SK-N-SH (cell line): ENCODE measurements at regions not wholly inside any gene's neighbourhood (a gene's known extent, or its start where the extent isn't known, plus 50 kb on each side); places are given as distances from the start of the nearest gene placed in this dataset.

Source experiments
- CTCF ChIA-PET: fragments of 300-600, 350-600 bp; formaldehyde crosslinking; extraction: SDS; loops from one replicate; lab custom pipeline; 2021; lab: Yijun Ruan, JAX
- POLR2A ChIA-PET: fragments of 350-600 bp; sonication (Branson Sonifier 250); formaldehyde crosslinking; extraction: SDS; loops from one replicate; lab custom pipeline; 2020; ENCODE audit warnings: antibody characterized with exemption, inconsistent platforms; lab: Yijun Ruan, JAX
- DNase-seq: peaks from one replicate; pipeline ENCODE4 v3.0.0; 2012
- H2AFZ ChIP-seq: fragments of 200-600 bp; sonication (generic); 2 replicates; pipeline ENCODE4 v1.8.1; 2016; ENCODE audit warnings: antibody characterized with exemption, mild to moderate bottlenecking, low read depth
- H3F3A ChIP-seq: fragments of 200-600 bp; sonication (generic); replicated peaks from 2 replicates; pipeline ENCODE3; 2016; ENCODE audit warnings: antibody characterized with exemption, mild to moderate bottlenecking; ENCODE audit not compliant: insufficient read depth
- H3K27ac ChIP-seq, 2 experiments: fragments of 200-500 bp in 1 of 2; fragments of 200-600 bp in 1 of 2; sonication (Bioruptor generic) in 1 of 2; sonication (generic), shearing (Covaris generic) in 1 of 2; 2 replicates each; pipeline versions ENCODE4 v1.5.1 to v1.6.1; 2014 to 2016; ENCODE audit warnings: low read depth in 2 of 2, inconsistent platforms in 1 of 2, low read length in 1 of 2, mild to moderate bottlenecking in 1 of 2, mixed read lengths in 1 of 2
- H3K27me3 ChIP-seq: fragments of 200-600 bp; sonication (generic), shearing (Covaris generic); 2 replicates; pipeline ENCODE4 v1.6.1; 2016; ENCODE audit warnings: mixed run types; ENCODE audit not compliant: insufficient read depth
- H3K36me3 ChIP-seq, 2 experiments: fragments of 200-500 bp in 1 of 2; fragments of 200-600 bp in 1 of 2; sonication (Bioruptor generic) in 1 of 2; sonication (generic) in 1 of 2; replicated peaks in 1 of 2; 2 replicates each; pipeline versions ENCODE3 to v1.5.1; 2014 to 2016; ENCODE audit warnings: low read length in 1 of 2, mild to moderate bottlenecking in 1 of 2; ENCODE audit not compliant: insufficient read depth in 2 of 2, control insufficient read depth in 1 of 2
- H3K4me1 ChIP-seq, 2 experiments: fragments of 200-500 bp in 1 of 2; fragments of 200-600 bp in 1 of 2; sonication (Bioruptor generic) in 1 of 2; sonication (generic), shearing (Covaris generic) in 1 of 2; 2 replicates each; pipeline versions ENCODE4 v1.5.1 to v1.6.1; 2014 to 2016; ENCODE audit warnings: low read depth in 1 of 2, low read length in 1 of 2, mixed run types in 1 of 2; ENCODE audit not compliant: insufficient read depth in 2 of 2, control insufficient read depth in 1 of 2
- H3K4me2 ChIP-seq: fragments of 200-600 bp; sonication (generic), shearing (Covaris generic); 2 replicates; pipeline ENCODE4 v1.6.1; 2017; ENCODE audit warnings: mixed run types
- H3K4me3 ChIP-seq, 2 experiments: fragments of 200-500 bp in 1 of 2; fragments of 200-600 bp in 1 of 2; sonication (Bioruptor generic) in 1 of 2; sonication (generic), shearing (Covaris generic) in 1 of 2; 2 replicates each; pipeline versions ENCODE4 v1.5.1 to v1.8.1; 2014 to 2016; ENCODE audit warnings: low read depth in 2 of 2, inconsistent platforms in 1 of 2, low read length in 1 of 2, mild to moderate bottlenecking in 1 of 2, mixed read lengths in 1 of 2, moderate library complexity in 1 of 2
- H3K79me2 ChIP-seq: fragments of 200-600 bp; sonication (generic); 2 replicates; pipeline ENCODE4 v1.8.1; 2017; ENCODE audit warnings: mild to moderate bottlenecking; ENCODE audit not compliant: insufficient read depth
- H3K9ac ChIP-seq: fragments of 200-600 bp; sonication (generic); 2 replicates; pipeline ENCODE4 v1.6.1; 2017; ENCODE audit warnings: mixed run types
- H3K9me2 ChIP-seq: fragments of 200-600 bp; sonication (generic); 2 replicates; pipeline ENCODE4 v1.6.1; 2017; ENCODE audit warnings: mixed run types
- H3K9me3 ChIP-seq: fragments of 200-600 bp; sonication (generic); 2 replicates; pipeline ENCODE4 v1.6.1; 2017; ENCODE audit warnings: mixed run types, mild to moderate bottlenecking, moderate library complexity
- H4K20me1 ChIP-seq: fragments of 200-600 bp; sonication (generic); 2 replicates; pipeline ENCODE4 v1.6.1; 2017; ENCODE audit warnings: mild to moderate bottlenecking, mixed run types; ENCODE audit not compliant: insufficient read depth
- CHD2 ChIP-seq: fragments of 150-350 bp; IDR thresholded peaks from 2 replicates; pipeline ENCODE4 v1.6.1; 2018; ENCODE audit warnings: low read length; ENCODE audit not compliant: partially characterized antibody
- CTCF ChIP-seq: fragments of 200-600 bp; sonication (generic); IDR thresholded peaks from 2 replicates; pipeline ENCODE4 v1.6.1; 2017; ENCODE audit warnings: antibody characterized with exemption, mild to moderate bottlenecking, moderate library complexity
- ELF1 ChIP-seq: IDR thresholded peaks from 2 replicates; pipeline ENCODE4 v1.4.0; 2012
- EP300 ChIP-seq, 2 experiments: IDR thresholded peaks; 2 replicates each; pipeline versions ENCODE4 v1.4.0 to v1.6.1; 2012; ENCODE audit warnings: borderline replicate concordance in 1 of 2, low read depth in 1 of 2, low read length in 1 of 2
- EZH2phosphoT487 ChIP-seq: fragments of 200-600 bp; sonication (generic); IDR thresholded peaks from 2 replicates; pipeline ENCODE4 v1.6.1; 2017; ENCODE audit warnings: low read depth, mixed run types, mild to moderate bottlenecking, antibody characterized with exemption, moderate library complexity, borderline replicate concordance
- FOXJ3 ChIP-seq: sonication (generic); formaldehyde crosslinking; IDR thresholded peaks from 2 replicates; pipeline ENCODE4 v1.5.1; 2020; ENCODE audit warnings: mild to moderate bottlenecking, missing genetic modification reagents
- GABPA ChIP-seq: IDR thresholded peaks from 2 replicates; pipeline ENCODE4 v1.4.0; 2012; ENCODE audit warnings: low read depth, mild to moderate bottlenecking
- GATA2 ChIP-seq: sonication (generic); formaldehyde crosslinking; IDR thresholded peaks from 2 replicates; pipeline ENCODE4 v1.5.0; 2020; ENCODE audit warnings: mild to moderate bottlenecking, missing genetic modification reagents
- IRF3 ChIP-seq: fragments of 150-350 bp; IDR thresholded peaks from 2 replicates; pipeline ENCODE4 v1.6.1; 2016; ENCODE audit warnings: mild to moderate bottlenecking, low read depth, low read length
- MEF2A ChIP-seq: IDR thresholded peaks from 2 replicates; pipeline ENCODE4 v1.4.0; 2012; ENCODE audit warnings: low read depth, borderline replicate concordance
- NFIC ChIP-seq: IDR thresholded peaks from 2 replicates; pipeline ENCODE4 v1.4.0; 2012; ENCODE audit warnings: borderline replicate concordance
- NRF1 ChIP-seq: IDR thresholded peaks from 2 replicates; pipeline ENCODE4 v1.6.1; 2012; ENCODE audit warnings: low read depth, mild to moderate bottlenecking, low read length
- RAD21 ChIP-seq: IDR thresholded peaks from 2 replicates; pipeline ENCODE4 v1.6.1; 2012; ENCODE audit warnings: mild to moderate bottlenecking, low read length
- RCOR1 ChIP-seq: fragments of 150-350 bp; IDR thresholded peaks from 2 replicates; pipeline ENCODE4 v1.6.1; 2017; ENCODE audit warnings: antibody characterized with exemption, low read length
- RFX5 ChIP-seq: IDR thresholded peaks from 2 replicates; pipeline ENCODE4 v1.6.1; 2012; ENCODE audit warnings: mild to moderate bottlenecking, improper control_type of control experiment, low read length
- SMC3 ChIP-seq: IDR thresholded peaks from 2 replicates; pipeline ENCODE4 v1.6.1; 2012; ENCODE audit warnings: low read depth, low read length, improper control_type of control experiment
- TCF12 ChIP-seq: IDR thresholded peaks from 2 replicates; pipeline ENCODE4 v1.4.0; 2012
- TEAD4 ChIP-seq: IDR thresholded peaks from 2 replicates; pipeline ENCODE4 v1.4.0; 2012; ENCODE audit warnings: mild to moderate bottlenecking, borderline replicate concordance; ENCODE audit not compliant: insufficient read depth
- WGBS: methylation state at CpG from one replicate; pipeline ENCODE4 v1.1.6; 2017; ENCODE audit warnings: low lambda C conversion rate; 5-methylcytosine and 5-hydroxymethylcytosine counted together
- TF ChIP-seq, protein P1 (sequence below): IDR thresholded peaks from 2 replicates; pipeline ENCODE4; 2012

DNA sequence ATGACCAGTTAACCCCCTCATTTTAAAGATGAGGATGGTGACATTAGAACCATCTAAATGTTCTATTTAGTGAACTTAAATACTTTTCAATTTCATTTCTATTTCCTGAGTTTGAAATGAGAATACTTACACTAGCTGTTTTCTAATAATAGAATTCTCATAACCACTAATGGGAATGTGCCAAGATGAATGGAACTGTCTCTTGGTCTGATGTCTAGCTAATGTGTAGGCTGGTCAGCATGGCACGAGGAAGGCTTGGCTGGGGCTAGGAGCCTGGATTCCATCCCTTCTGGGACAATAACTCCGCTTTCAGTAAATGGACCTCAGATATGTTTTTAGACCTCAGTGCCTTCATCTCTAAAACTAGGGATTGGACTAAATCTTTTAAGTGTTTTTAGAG is 185.8 kb upstream of the NRP1 start:
- TF ChIP-seq FOXJ3 (no peak), NRF1 (no peak), NFIC (no peak), RFX5 (no peak), RCOR1 (no peak), RAD21 (no peak), TCF12 (no peak), MEF2A (no peak), GABPA (no peak), CTCF (no peak), TEAD4 (no peak), SMC3 (no peak), GATA2 (no peak), CHD2 (no peak), EP300 (IDR thresholded peaks at IDR 0.05; ENCODE audit: borderline replicate concordance in 1 of 2, low read depth in 1 of 2, low read length in 1 of 2) (no peak), IRF3 (no peak), EZH2phosphoT487 (no peak), ELF1 (no peak)
- TF ChIP-seq, protein P1, sequence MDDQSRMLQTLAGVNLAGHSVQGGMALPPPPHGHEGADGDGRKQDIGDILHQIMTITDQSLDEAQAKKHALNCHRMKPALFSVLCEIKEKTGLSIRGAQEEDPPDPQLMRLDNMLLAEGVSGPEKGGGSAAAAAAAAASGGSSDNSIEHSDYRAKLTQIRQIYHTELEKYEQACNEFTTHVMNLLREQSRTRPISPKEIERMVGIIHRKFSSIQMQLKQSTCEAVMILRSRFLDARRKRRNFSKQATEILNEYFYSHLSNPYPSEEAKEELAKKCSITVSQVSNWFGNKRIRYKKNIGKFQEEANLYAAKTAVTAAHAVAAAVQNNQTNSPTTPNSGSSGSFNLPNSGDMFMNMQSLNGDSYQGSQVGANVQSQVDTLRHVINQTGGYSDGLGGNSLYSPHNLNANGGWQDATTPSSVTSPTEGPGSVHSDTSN, result no peak
- H3K4me1 ChIP-seq, result no peaks in the 10 kb centered on the region; a peak in 2 of 4 replicates
- ChIA-PET CTCF (interaction anchor here (1.5 kb wide), 1 partner anchor 10 kb away, joined by 5 read pairs; no protein-coding TSS in a partner anchor), POLR2A (no interaction called here)
- H3K4me3 ChIP-seq, result no peak overlapping the region
- 0 out of 2 replicates have a peak overlapping the region, but pooled peaks have one; percentile 5 for H3K4me2 ChIP-seq
- H3K9me2 ChIP-seq, result no peaks in the 10 kb centered on the region
- H3K9me3 ChIP-seq, result no peaks in the 10 kb centered on the region
- DNase-seq, result no peak
- no peaks in the 10 kb centered on the region for H3K27me3 ChIP-seq
- no peaks in the 10 kb centered on the region for H4K20me1 ChIP-seq
- no peak overlapping the region for H2AFZ ChIP-seq
- no peaks in the 10 kb centered on the region for H3F3A ChIP-seq
- no peak overlapping the region for H3K27ac ChIP-seq
- H3K36me3 ChIP-seq, result no peaks in the 10 kb centered on the region
- H3K9ac ChIP-seq, result no peak overlapping the region
- WGBS, result 72% methylated on average over 2 of the region's 2 CpGs
- H3K79me2 ChIP-seq, result no peaks in the 10 kb centered on the region
